Gastroesophageal sphincter (tissue), 3 donors: ENCODE measurements at regions not wholly inside any gene's neighbourhood (a gene's known extent, or its start where the extent isn't known, plus 50 kb on each side); places are given as distances from the start of the nearest gene placed in this dataset.

Experiments
- CTCF ChIP-seq, 4 experiments: fragments of 200-600 bp in 2 of 4; fragments of 450-650 bp in 2 of 4; sonication (generic) in 1 of 4; IDR thresholded peaks; one replicate each; pipeline ENCODE4 v1.5.1; 2017 to 2019; ENCODE audit warnings: antibody characterized with exemption in 4 of 4, mild to moderate bottlenecking in 2 of 4, moderate library complexity in 2 of 4
- POLR2A ChIP-seq, 2 donors: fragments of 450-650 bp; IDR thresholded peaks; one replicate each; pipeline ENCODE4 v1.6.1; 2017; ENCODE audit warnings: antibody characterized with exemption in 2 of 2, mild to moderate bottlenecking in 2 of 2, moderate library complexity in 1 of 2

- TF ChIP-seq CTCF (IDR thresholded peaks at IDR 0.05) (no peak), POLR2A (IDR thresholded peaks at IDR 0.05) (no peak)
These were observed 1590.0 kb upstream of the LRRTM1 start for GRCh38 chr2:81894451-81894990.
